Ammon's horn (tissue), 1 donor: ENCODE measurements at regions not wholly inside any gene's neighbourhood (a gene's known extent, or its start where the extent isn't known, plus 50 kb on each side); places are given as distances from the start of the nearest gene placed in this dataset.

ENCODE experiments used
- DNase-seq: peaks from one replicate; pipeline ENCODE4 v3.0.0-alpha.2; 2016; ENCODE audit warnings: low spot score

DNA sequence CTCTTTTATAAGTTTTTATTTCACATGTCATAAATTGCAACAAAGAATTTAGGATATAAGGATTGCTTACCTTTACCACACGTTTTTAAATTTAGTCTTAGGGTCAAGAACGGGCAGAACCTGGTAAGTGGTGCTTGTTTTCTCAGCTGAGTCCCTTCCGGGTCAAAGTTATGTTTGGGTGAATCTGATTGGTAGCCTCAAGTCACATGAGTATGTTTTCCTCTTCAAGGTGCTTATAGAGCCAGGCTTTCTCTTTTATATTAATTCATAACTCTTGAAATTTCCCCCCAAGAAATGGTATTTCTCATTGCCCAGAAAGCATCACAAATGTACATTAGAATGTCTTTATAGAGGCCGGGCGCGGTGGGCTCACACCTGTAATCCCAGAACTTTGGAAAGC lies 415.7 kb upstream of the ROBO2 start:
- no peak for DNase-seq

- DNase-seq = no peak
Observed at GRCh38 chr3:76627236-76627635, 412.7 kb upstream of the ROBO2 start.

DNA sequence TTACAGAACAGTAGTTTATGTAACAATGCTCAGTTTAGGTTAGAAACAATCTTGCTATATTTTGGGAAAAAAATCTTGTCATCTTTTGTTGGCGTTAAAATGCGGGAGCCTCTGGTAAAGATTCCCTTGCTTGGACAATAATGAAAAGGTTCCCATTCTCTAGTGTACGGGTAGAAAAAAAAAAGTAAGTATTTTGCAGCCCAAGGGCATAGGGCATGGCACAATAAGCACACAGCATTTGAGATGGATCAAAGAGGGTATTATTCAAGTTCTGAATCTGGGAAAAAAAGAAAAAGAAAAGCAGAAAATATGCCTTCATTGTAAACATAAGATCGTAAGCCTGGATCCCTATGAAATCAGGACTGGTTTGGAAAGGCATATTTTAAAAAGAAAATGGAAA lies 408.6 kb upstream of the ROBO2 start:
- no peak for DNase-seq

GRCh38 chr3:76638006-76638405 lies 401.9 kb upstream of the ROBO2 start:
- no peak for DNase-seq

DNA sequence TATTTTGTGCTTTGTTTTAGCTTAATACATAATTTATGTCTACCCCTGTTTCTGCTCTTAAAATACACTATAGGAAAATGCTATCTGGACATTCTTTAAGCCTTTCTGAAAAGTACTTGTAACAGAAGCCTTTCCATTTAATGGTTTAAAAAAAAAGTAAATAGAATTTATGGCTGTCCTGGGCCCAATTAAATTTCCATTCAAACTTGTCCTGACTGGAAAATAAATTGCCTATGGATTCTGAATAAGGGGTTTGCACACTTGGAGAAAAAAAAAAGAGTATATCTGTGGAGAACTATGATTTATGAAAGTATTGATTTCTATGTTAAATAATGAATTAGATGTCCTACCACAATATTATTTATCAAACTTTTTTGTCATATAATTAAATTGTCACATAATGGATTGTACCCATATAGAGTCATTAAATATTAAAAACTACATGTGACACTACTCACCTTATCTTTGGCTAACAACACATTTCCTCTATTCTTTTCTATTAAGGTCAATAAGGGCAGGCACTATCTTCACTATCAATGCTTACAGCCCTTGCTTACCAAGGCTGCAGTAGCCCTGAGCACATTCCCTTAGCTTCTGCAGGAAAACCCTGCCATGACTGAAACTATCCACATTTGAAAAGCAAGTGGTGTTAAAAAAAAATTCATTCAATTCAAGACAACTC lies 396.1 kb upstream of the ROBO2 start:
- DNase-seq = no peak

DNA sequence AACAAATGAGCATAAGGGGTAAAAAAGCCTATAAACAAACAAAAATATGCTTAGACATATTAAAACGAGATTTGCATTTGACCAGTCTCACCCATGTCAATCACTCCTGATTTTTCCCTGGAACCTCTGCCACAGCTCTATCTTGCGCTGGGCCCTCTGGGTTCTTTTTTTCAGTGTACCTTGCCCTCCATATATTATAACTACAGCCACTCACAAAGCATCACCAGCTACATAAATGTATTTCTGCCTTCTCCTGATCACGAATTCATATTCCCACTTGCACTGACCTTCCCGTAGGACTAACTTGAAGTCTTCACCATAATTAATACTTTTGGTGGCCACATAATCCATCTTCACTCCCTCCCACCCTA lies 395.6 kb upstream of the ROBO2 start:
- DNase-seq = no peak

DNA sequence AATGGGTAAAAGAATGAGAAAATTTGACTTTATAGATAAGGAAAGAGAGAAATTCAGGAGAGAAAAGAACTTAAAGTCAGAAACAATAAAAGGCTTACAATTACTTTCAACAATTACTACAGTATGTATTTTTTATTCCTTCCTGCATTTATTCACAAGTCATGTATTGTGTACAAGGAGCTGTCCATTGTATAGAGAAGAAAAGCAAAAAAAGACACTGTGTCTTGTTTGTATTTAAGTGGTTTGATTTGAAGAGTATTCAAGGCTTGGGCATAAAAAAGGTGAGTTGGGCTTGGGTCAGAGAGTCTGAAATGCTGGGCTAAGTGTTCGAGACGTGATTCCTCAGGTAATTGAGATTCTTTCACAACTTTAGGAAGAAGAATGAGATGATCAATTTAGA lies 394.2 kb upstream of the ROBO2 start:
- DNase-seq = no peak

GRCh38 chr3:76646921-76647562 lies 392.9 kb upstream of the ROBO2 start:
- no peak for DNase-seq

DNA sequence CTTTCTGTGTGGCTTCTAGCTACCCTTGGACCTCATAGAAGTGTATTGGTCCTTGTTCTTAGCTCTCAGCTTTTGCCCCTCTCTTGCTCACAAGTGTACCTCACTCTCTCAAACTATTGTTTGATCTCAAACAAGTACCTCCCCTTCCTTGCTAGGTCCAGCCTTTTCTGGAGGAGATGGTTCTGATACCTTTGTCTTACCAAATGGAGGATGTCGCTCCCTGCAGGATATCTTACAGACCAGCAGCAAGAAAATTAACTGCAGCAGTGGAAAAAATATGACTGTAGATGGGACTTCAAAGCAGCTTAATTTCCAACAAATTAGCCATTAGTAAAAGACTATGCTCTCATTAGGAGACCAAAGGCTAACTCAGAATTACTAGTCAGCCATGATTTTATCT lies 388.1 kb upstream of the ROBO2 start:
- no peak for DNase-seq

DNA sequence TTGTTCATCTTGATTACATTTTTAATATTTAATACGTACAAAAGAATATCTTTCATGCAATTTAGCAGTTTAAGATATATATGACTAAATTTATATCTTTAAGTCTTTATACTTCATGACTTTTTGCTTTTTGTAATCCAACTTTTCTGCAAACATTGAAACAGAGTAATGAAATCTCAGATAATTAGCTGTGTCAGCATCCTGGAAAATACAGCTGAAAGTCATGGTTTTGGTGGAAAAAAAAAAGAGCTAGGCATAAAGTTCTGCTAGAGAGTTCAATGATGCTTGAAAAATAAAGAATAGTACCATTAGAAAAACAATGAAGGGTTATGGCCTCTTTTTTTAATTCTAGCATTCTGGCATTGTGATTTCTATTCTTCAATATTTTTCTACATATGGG lies 387.4 kb upstream of the ROBO2 start:
- DNase-seq = no peak

GRCh38 chr3:76653640-76654251 lies 386.2 kb upstream of the ROBO2 start:
- no peak for DNase-seq

GRCh38 chr3:76656531-76657070 lies 383.3 kb upstream of the ROBO2 start:
- no peak for DNase-seq

DNA sequence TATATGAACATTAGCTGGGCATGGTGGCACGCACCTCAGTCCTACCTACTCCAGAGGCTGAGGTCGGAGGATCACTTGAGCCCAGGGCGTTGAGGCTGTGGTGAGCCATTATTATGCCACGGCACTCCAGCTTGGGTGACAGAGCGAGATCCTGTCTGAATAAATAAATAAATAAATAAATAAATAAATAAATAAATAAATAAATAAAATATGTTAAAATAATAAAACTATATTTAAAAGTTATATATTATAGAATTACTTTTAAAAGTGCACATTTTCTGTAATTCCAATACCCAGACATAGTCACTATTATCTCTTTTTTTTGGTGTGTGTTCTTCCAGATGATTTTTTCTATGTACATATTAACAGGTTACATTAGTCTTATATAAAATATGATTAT lies 382.0 kb upstream of the ROBO2 start:
- no peak for DNase-seq

- no peak for DNase-seq
Observed at GRCh38 chr3:76661527-76662250, 378.2 kb upstream of the ROBO2 start.

DNA sequence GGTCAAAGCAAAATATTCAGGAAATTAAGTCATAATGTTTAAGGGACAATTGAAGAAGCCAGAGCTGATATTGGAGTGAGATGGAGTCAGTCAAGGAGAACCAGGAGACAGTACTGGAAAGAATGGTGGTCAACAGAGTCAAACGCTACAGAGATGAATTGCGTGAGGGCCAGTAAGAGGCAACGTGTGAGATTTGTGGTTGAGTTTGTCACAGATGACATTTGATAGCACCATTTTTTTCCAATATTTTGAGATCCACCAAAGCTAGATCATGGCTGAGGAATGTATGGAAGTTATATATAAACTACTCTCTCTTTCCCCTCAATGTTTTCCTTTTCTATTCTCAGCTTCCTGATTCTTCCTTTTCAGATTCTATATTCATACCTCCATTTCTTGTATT lies 375.1 kb upstream of the ROBO2 start:
- DNase-seq = no peak

DNA sequence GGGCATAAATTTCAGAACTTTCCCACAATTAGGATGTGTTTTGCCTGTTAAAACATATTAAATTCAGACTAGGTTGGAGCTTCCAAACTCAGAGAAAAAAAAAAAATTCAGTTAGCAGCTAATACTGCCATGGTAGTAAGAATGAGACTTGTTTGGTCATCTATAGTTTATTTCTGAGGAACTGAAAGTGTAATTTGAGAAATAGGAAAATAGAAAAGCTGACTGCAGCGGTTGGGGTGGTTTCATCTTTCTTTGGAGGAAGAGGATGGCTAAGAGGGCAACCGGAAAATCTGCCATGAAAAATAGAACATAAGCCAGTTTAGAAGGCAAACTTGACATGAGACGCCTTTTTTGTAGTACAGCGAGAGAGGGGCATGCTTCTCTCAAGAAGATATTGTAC lies 371.2 kb upstream of the ROBO2 start:
- no peak for DNase-seq

- no peak for DNase-seq
Observed at GRCh38 chr3:76669322-76669721, 370.6 kb upstream of the ROBO2 start.

DNA sequence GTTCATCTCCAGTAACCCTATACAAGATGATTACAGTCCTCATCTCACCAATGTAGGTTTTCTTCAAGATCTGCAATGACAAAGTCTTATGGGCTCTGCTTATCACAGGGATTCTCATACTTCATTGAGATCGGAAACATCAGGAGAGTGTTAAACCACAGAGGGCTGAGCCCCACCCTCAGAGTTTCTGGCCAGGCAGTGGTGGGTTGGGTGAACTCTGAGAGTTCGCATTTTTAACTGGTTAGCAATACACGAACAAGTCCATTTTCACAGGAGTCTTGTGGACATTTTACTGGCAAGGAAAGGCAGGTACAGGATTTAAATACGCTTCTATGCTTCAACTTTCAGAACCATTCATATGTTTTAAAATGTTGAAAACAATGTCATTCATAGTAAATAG lies 366.7 kb upstream of the ROBO2 start:
- DNase-seq = no peak

DNA sequence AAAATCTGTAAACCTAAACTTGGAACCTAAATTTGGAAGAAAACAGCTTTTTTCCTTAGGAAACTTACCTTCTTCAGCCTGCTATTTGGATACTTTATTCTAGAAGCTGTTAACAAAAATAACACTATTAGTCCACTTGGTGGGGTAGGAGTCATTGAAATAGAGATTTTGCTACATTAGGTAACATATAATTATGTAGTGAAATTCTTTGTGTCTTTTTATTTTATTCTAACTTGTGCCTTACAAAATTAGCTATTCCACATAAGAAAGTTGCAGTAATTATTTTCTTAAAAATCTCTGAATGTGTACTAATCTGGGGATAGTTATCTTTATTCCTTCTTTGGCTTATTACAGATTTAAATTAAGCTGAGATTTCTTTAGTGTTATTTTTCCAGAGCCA lies 360.4 kb upstream of the ROBO2 start:
- no peak for DNase-seq

DNA sequence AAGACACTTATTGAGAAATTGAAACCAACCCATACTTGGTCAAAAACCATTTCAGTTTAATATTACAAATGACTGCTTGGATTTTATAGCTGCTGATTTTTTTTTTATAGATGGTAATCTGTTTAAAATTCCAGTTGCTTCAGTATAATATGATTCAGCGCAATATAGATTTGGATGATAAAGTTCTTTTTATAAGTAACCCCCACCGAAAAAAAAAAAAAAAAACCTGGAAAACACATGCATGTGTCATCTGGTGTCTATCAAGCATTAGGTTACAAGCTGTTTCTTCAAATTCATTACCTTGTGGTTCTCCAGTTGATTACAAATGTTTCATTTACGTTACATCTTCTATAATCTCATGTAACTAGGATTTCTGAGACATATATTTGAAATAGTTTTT lies 356.6 kb upstream of the ROBO2 start:
- DNase-seq = no peak

DNA sequence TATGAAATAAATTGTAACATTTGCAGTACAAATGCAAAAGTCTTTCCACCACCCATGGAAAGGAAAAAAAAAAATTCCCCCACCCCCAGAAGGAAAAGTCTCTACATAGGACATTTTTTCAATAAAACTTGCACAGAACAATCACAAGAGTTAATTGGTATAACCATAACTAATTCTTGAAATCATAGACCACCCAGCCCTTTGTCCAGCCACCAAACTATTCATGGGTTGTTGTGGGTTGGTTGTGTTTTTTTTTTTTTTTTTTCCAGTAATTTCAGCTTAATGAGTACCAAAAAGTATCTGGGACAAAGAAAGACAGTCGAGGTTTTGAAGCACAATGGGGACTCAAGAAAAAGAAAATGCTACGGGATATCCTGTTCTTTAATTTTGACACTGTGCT lies 355.0 kb upstream of the ROBO2 start:
- DNase-seq = no peak

DNA sequence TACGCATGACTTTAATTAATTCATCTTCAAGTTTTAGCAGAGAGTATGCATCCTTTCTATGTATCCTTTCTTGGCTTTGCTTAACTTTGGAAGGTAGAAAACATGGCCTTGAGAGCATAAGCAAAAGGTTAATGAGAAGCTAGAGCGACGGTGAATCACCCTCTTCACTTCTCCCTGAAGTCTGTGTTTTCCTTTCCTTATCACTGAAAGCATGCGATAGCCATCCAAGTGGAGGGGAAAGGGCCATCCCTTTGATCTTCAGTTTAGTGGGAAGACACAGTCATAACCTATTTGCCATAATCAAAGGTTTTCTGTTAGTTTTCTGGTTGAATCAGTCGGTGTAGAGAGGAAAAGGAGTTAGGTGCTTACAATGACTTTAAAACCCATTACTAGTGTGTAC lies 354.0 kb upstream of the ROBO2 start:
- DNase-seq = no peak

DNA sequence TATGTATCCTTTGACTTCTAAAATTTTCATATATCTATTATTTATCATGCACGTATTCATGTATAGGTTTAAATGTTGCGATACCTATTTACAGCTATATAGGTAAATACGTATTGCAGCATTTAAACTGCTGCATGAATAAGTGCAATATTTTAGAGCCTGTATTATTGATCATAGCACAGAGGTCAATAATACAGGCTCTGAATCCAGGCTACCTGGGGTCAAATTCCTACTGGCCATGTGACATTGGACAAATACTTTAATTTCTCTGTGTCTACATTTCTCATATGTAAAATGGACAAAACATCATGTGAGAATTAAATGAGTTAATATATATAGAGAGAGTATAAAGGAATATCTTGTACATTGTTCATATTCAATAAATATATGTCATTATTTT lies 352.9 kb upstream of the ROBO2 start:
- DNase-seq = no peak
